Endothelial cell of umbilical vein (primary cell): ENCODE measurements at regions not wholly inside any gene's neighbourhood (a gene's known extent, or its start where the extent isn't known, plus 50 kb on each side); places are given as distances from the start of the nearest gene placed in this dataset.

Source experiments
- BruUV-seq: library from RNA; stranded (reverse); fragments of 400-500 nt; replicated peaks from 2 replicates; lab custom pipeline; 2021; lab: Mats Ljungman, UMichigan
- CTCF ChIA-PET: fragments of 300-600, 350-600 bp; sonication (Branson Sonifier 250); formaldehyde crosslinking; loops from one replicate; lab custom pipeline; 2021; ENCODE audit warnings: antibody characterized with exemption, inconsistent platforms; lab: Charles Lee
- POLR2A ChIA-PET: fragments of 300-600, 350-600 bp; sonication (Branson Sonifier 250); formaldehyde crosslinking; loops from one replicate; lab custom pipeline; 2021; ENCODE audit warnings: antibody characterized with exemption, inconsistent platforms; lab: Charles Lee
- DNase-seq: peaks from one replicate; pipeline ENCODE4 v3.0.0-alpha.2; 2011; ENCODE audit warnings: low read depth, low spot score
- FAIRE-seq: peaks from 2 replicates; lab custom pipeline; 2011; peaks lifted over from hg19 to GRCh38; lab: Jason Lieb, UNC
- H2AFZ ChIP-seq: 2 replicates; pipeline ENCODE4 v1.6.0; 2012; ENCODE audit warnings: low read depth, low read length, control low read depth, inconsistent platforms
- H3K27ac ChIP-seq: 2 replicates; pipeline ENCODE4 v1.5.1; 2011; ENCODE audit warnings: low read depth, mild to moderate bottlenecking, control low read depth, low read length, moderate library complexity; ENCODE audit not compliant: insufficient read depth
- H3K27me3 ChIP-seq, 2 experiments: 2 replicates each; pipeline versions ENCODE4 v1.6.0 to v1.6.1; 2011; ENCODE audit warnings: low read length in 2 of 2, mixed read lengths in 1 of 2; ENCODE audit not compliant: control insufficient read depth in 2 of 2, insufficient read depth in 2 of 2
- H3K36me3 ChIP-seq, 2 experiments: 2 replicates in 1 of 2; 3 replicates in 1 of 2; pipeline ENCODE4 v1.5.1; 2011; ENCODE audit warnings: low read length in 2 of 2, mild to moderate bottlenecking in 1 of 2, moderate library complexity in 1 of 2; ENCODE audit not compliant: control insufficient read depth in 2 of 2, insufficient read depth in 2 of 2; ENCODE audit errors: extremely low read depth in 1 of 2
- H3K4me1 ChIP-seq: 3 replicates; pipeline ENCODE4 v1.5.1; 2011; ENCODE audit warnings: mild to moderate bottlenecking, low read length; ENCODE audit not compliant: control insufficient read depth, insufficient read depth; ENCODE audit errors: extremely low read depth
- H3K4me2 ChIP-seq: 2 replicates; pipeline ENCODE4 v1.6.1; 2011; ENCODE audit warnings: low read length, control low read depth, mixed read lengths; ENCODE audit not compliant: insufficient read depth
- H3K4me3 ChIP-seq, 3 experiments: fragments of 200-600 bp in 1 of 3; sonication (generic), shearing (Covaris generic) in 1 of 3; replicated peaks in 1 of 3; 2 replicates each; pipeline ENCODE4 v1.5.1; 2011 to 2016; ENCODE audit warnings: control low read depth in 3 of 3, low read length in 3 of 3, mild to moderate bottlenecking in 2 of 3, inconsistent platforms in 1 of 3, low read depth in 1 of 3, moderate library complexity in 1 of 3; ENCODE audit not compliant: insufficient read depth in 1 of 3
- H3K79me2 ChIP-seq: 2 replicates; pipeline ENCODE4 v1.6.0; 2012; ENCODE audit warnings: low read length, inconsistent platforms; ENCODE audit not compliant: control insufficient read depth, insufficient read depth
- H3K9ac ChIP-seq: replicated peaks from 2 replicates; pipeline ENCODE3; 2011; ENCODE audit warnings: low read length, control low read depth; ENCODE audit not compliant: insufficient read depth; ENCODE audit errors: extremely low read depth
- H3K9me1 ChIP-seq: replicated peaks from 3 replicates; pipeline ENCODE4 v1.6.0; 2011; ENCODE audit warnings: mild to moderate bottlenecking, low read length; ENCODE audit not compliant: control insufficient read depth, insufficient read depth; ENCODE audit errors: extremely low read depth
- H3K9me3 ChIP-seq: replicated peaks from 2 replicates; pipeline ENCODE4 v1.5.1; 2012; ENCODE audit warnings: low read length, inconsistent platforms; ENCODE audit not compliant: control insufficient read depth, insufficient read depth
- H4K20me1 ChIP-seq: replicated peaks from 2 replicates; pipeline ENCODE3; 2011; ENCODE audit warnings: mild to moderate bottlenecking, low read length; ENCODE audit not compliant: control insufficient read depth, insufficient read depth; ENCODE audit errors: extremely low read depth
- EZH2 ChIP-seq: IDR thresholded peaks from 2 replicates; pipeline ENCODE4 v1.6.1; 2012; ENCODE audit warnings: borderline replicate concordance, low read depth, mild to moderate bottlenecking, moderate library complexity, low read length, inconsistent platforms; ENCODE audit not compliant: severe bottlenecking
- FOS ChIP-seq: IDR thresholded peaks from 2 replicates; pipeline ENCODE4 v1.6.1; 2011; ENCODE audit warnings: mild to moderate bottlenecking, low read length, moderate library complexity, borderline replicate concordance; ENCODE audit not compliant: insufficient read depth
- GATA2 ChIP-seq: IDR thresholded peaks from 2 replicates; pipeline ENCODE4 v1.7.0; 2011; ENCODE audit warnings: low read depth, mild to moderate bottlenecking, moderate library complexity, mixed read lengths, low read length; ENCODE audit not compliant: insufficient read length, insufficient read depth
- JUN ChIP-seq: IDR thresholded peaks from 2 replicates; pipeline ENCODE4 v1.6.1; 2011; ENCODE audit warnings: borderline replicate concordance, low read depth; ENCODE audit not compliant: insufficient read length, insufficient read depth
- MYC ChIP-seq: IDR thresholded peaks from one replicate; pipeline ENCODE4 v1.6.1; 2011; ENCODE audit warnings: mild to moderate bottlenecking, low read depth, low read length
- POLR2A ChIP-seq: IDR thresholded peaks from 2 replicates; pipeline ENCODE4 v1.6.1; 2012; ENCODE audit warnings: low read depth, mild to moderate bottlenecking, control low read depth, low read length
- POLR2AphosphoS5 ChIP-seq: IDR thresholded peaks from 2 replicates; pipeline ENCODE4 v1.6.1; 2012; ENCODE audit warnings: low read depth, mild to moderate bottlenecking, control low read depth, low read length, moderate library complexity; ENCODE audit not compliant: insufficient read depth
- dilution Hi-C: fragments of 300-500 bp; cut with MboI; formaldehyde crosslinking; loops from one replicate; pipeline ENCODE4 v1.15.0; 2019; ENCODE audit warnings: low sequenced_read_pairs; ENCODE audit not compliant: extremely low pct_ligation_motif_present
- intact Hi-C: fragments of 100-400 bp; cut with micrococcal nuclease; formaldehyde crosslinking; loops from one replicate; pipeline ENCODE4 v1.10.0; 2022
- TF ChIP-seq, protein P1 (sequence below), 2 donors: IDR thresholded peaks; 1 replicate in 1 of 2; 2 replicates in 1 of 2; pipeline ENCODE4 v1.5.1; 2011; ENCODE audit warnings: low read length in 2 of 2, mild to moderate bottlenecking in 2 of 2, moderate library complexity in 2 of 2, control low read depth in 1 of 2, inconsistent platforms in 1 of 2, low read depth in 1 of 2; ENCODE audit not compliant: insufficient read depth in 1 of 2; ENCODE audit errors: extremely low read depth in 1 of 2
- TF ChIP-seq, protein P2 (sequence below): IDR thresholded peaks from 2 replicates; pipeline ENCODE4 v1.6.1; 2011; ENCODE audit not compliant: insufficient read depth, insufficient read length

DNA sequence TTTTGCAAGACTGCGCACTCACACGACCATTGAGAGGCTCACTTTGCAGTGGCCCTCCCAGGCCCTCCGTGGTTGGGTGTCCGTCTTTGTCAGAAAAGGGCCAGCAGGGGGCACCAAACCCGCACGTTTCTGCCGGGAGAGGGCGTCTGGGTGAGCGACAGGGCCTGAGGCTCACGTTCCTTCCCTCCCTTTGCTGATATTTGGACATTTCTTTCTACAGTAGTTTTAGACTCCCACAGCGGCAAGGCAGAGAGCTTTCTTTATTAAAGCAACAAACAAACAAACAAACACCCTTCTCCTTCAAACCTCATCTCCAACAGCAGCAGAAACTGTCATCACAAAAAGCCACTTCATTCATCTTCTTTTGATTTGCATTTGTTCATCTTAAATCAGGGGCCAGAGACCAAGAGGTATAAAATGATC lies 79.2 kb upstream of the WDR26 start:
- TF ChIP-seq EZH2: no peak
- TF ChIP-seq, protein P1, sequence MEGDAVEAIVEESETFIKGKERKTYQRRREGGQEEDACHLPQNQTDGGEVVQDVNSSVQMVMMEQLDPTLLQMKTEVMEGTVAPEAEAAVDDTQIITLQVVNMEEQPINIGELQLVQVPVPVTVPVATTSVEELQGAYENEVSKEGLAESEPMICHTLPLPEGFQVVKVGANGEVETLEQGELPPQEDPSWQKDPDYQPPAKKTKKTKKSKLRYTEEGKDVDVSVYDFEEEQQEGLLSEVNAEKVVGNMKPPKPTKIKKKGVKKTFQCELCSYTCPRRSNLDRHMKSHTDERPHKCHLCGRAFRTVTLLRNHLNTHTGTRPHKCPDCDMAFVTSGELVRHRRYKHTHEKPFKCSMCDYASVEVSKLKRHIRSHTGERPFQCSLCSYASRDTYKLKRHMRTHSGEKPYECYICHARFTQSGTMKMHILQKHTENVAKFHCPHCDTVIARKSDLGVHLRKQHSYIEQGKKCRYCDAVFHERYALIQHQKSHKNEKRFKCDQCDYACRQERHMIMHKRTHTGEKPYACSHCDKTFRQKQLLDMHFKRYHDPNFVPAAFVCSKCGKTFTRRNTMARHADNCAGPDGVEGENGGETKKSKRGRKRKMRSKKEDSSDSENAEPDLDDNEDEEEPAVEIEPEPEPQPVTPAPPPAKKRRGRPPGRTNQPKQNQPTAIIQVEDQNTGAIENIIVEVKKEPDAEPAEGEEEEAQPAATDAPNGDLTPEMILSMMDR (IDR thresholded peaks at IDR 0.05; ENCODE audit: extremely low read depth in 1 of 2, insufficient read depth in 1 of 2, low read depth in 1 of 2, low read length in 2 of 2): peak; percentile 87 to 92
- intact Hi-C loops: loop anchor here (1.0 to 5.0 kb wide), 6 partner anchors 30 to 409 kb away; no protein-coding TSS in a partner anchor
- FAIRE-seq: peak; percentile 95
- no peaks in the 10 kb centered on the region for H4K20me1 ChIP-seq
- POLR2A ChIA-PET: no interaction called here
- H3K4me3 ChIP-seq: no peak overlapping the region
- H3K4me2 ChIP-seq: no peak overlapping the region
- dilution Hi-C loops: loop anchor here (25.0 kb wide), 1 partner anchor 99 kb away; the partner anchor contains the start of gene CNIH3
- peak overlapping the region; percentile 22 for H2AFZ ChIP-seq
- BruUV-seq: no TSS peak
- peak; percentile 77 for DNase-seq
- CTCF ChIA-PET: interaction anchor here (0.6 to 10.1 kb wide), 19 partner anchors 9 to 409 kb away, joined by 3 to 299 read pairs (median 4); no protein-coding TSS in a partner anchor
- no peaks in the 10 kb centered on the region for H3K27me3 ChIP-seq
- no peaks in the 10 kb centered on the region for H3K4me1 ChIP-seq
- H3K36me3 ChIP-seq: no peaks in the 10 kb centered on the region
- H3K9me1 ChIP-seq: no peaks in the 10 kb centered on the region
- H3K9ac ChIP-seq: no peak overlapping the region
- H3K27ac ChIP-seq: no peak overlapping the region
- H3K9me3 ChIP-seq: no peaks in the 10 kb centered on the region
- H3K79me2 ChIP-seq: no peaks in the 10 kb centered on the region

DNA sequence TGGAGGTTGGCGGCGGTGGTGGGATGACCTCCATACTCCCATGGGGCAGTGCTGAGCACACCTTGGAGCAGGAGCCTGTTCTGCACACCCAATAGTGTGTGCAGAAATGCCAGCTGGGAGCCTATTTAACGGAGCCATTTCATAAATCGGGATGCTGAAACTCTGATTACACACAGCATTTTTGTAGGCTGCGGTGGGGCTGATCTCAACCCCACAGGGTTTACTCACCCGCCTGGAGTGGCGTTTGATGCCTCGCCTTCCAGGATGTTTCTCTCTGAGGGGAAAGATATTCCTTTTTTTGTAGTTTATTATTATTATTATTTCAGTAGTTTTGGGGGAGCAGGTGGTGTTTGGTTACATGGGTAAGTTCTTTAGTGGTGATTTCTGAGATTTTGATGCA lies 82.6 kb upstream of the WDR26 start:
- POLR2A ChIA-PET: no interaction called here

More for the DNA sequence above, 82.6 kb upstream of the WDR26 start:
- H2AFZ ChIP-seq: no peak overlapping the region
- no peaks in the 10 kb centered on the region for H3K27me3 ChIP-seq
- BruUV-seq: no TSS peak
- no peak overlapping the region for H3K4me2 ChIP-seq
- FAIRE-seq (no peak), DNase-seq (no peak)
- dilution Hi-C loops (loop anchor here (25.0 kb wide), 1 partner anchor 95 kb away; the partner anchor contains the start of gene CNIH3), intact Hi-C loops (no loop called here)
- no peak overlapping the region for H3K9ac ChIP-seq
- CTCF ChIA-PET: interaction anchor here (10.1 kb wide), 1 partner anchor 336 kb away, joined by 299 read pairs; no protein-coding TSS in a partner anchor
- no peaks in the 10 kb centered on the region for H4K20me1 ChIP-seq
- H3K4me3 ChIP-seq: no peak overlapping the region
- no peaks in the 10 kb centered on the region for H3K9me3 ChIP-seq
- H3K9me1 ChIP-seq: no peaks in the 10 kb centered on the region
- no peak overlapping the region for H3K27ac ChIP-seq
- TF ChIP-seq POLR2AphosphoS5: no peak
- TF ChIP-seq GATA2: no peak
- no peak for TF ChIP-seq MYC
- no peak for TF ChIP-seq FOS
- TF ChIP-seq POLR2A: no peak
- TF ChIP-seq EZH2: no peak
- TF ChIP-seq, protein P2, sequence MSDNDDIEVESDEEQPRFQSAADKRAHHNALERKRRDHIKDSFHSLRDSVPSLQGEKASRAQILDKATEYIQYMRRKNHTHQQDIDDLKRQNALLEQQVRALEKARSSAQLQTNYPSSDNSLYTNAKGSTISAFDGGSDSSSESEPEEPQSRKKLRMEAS: no peak
- TF ChIP-seq, protein P1 (IDR thresholded peaks at IDR 0.05; ENCODE audit: extremely low read depth in 1 of 2, insufficient read depth in 1 of 2, low read depth in 1 of 2, low read length in 2 of 2): no peak
- TF ChIP-seq JUN: no peak
- H3K36me3 ChIP-seq: no peaks in the 10 kb centered on the region
- no peaks in the 10 kb centered on the region for H3K79me2 ChIP-seq
- no peaks in the 10 kb centered on the region for H3K4me1 ChIP-seq
